ENCODE measurements at regions not wholly inside any gene's neighbourhood (a gene's known extent, or its start where the extent isn't known, plus 50 kb on each side); places are given as distances from the start of the nearest gene placed in this dataset.
"Not testable (repeated sequence)": the region's sequence is repeated elsewhere in the genome, so short reads cannot be mapped to it uniquely, and the experiment has no call there.

- ChIA-PET POLR2A (no interaction called here), CTCF (no interaction called here), RAD21 (ENCODE audit: low non-redundant PET in 1 of 2, low total read pairs in 2 of 2, uncharacterized antibody in 2 of 2, unreplicated experiment in 2 of 2) (no interaction called here)
- no peaks in the 10 kb centered on the region; a peak in 1 of 4 replicates for H3K9me3 ChIP-seq (ENCODE audit: control insufficient read depth in 1 of 2, insufficient read depth in 1 of 2, low read depth in 1 of 2, low read length in 2 of 2)
- no peak overlapping the region for H2AFZ ChIP-seq (ENCODE audit: low read depth, low read length, poor library complexity, severe bottlenecking)
- TF ChIP-seq, protein P1, sequence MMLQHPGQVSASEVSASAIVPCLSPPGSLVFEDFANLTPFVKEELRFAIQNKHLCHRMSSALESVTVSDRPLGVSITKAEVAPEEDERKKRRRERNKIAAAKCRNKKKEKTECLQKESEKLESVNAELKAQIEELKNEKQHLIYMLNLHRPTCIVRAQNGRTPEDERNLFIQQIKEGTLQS (IDR thresholded peaks at IDR 0.05), result no peak
- TF ChIP-seq EGR1 (IDR thresholded peaks at IDR 0.05; ENCODE audit: low read depth), result no peak
- no peak for TF ChIP-seq SIN3A (IDR thresholded peaks at IDR 0.05; ENCODE audit: low read depth)
- no peak for TF ChIP-seq CBX3 (IDR thresholded peaks at IDR 0.05; ENCODE audit: low read depth)
- no peak for TF ChIP-seq SRF (IDR thresholded peaks at IDR 0.05; ENCODE audit: low read depth)
- TF ChIP-seq REST (IDR thresholded peaks at IDR 0.05; ENCODE audit: low read depth), result no peak
- TF ChIP-seq FOSL1 (IDR thresholded peaks at IDR 0.05; ENCODE audit: low read depth), result no peak
- TF ChIP-seq ZFX (IDR thresholded peaks at IDR 0.05), result no peak
- no peak for TF ChIP-seq SP1 (IDR thresholded peaks at IDR 0.05; ENCODE audit: low read depth)
- no peak for TF ChIP-seq POLR2AphosphoS5 (IDR thresholded peaks at IDR 0.05; ENCODE audit: low read depth, low read length)
- TF ChIP-seq ZBTB33 (IDR thresholded peaks at IDR 0.05; ENCODE audit: extremely low read depth, insufficient replicate concordance, low read length), result no peak
- no peak for DNase-seq (ENCODE audit: low read depth, low spot score)
- H3K79me2 ChIP-seq (ENCODE audit: insufficient read depth, low read length), result no peaks in the 10 kb centered on the region
- no peaks in the 10 kb centered on the region for H3K36me3 ChIP-seq (ENCODE audit: control insufficient read depth in 1 of 2, insufficient read depth in 2 of 2, low read length in 2 of 2)
- H3K27me3 ChIP-seq (ENCODE audit: insufficient read depth, low read length), result no peaks in the 10 kb centered on the region
- no peak overlapping the region for H3K9ac ChIP-seq (ENCODE audit: low read length)
- no peaks in the 10 kb centered on the region for H3K4me1 ChIP-seq (ENCODE audit: control insufficient read depth in 1 of 2, insufficient read depth in 2 of 2, low read length in 2 of 2)
- ATAC-seq, result no peak
- H3K4me2 ChIP-seq (ENCODE audit: low read length), result no peak overlapping the region
- H3K9me2 ChIP-seq (ENCODE audit: insufficient read depth), result no peaks in the 10 kb centered on the region
- no peak overlapping the region for H3K27ac ChIP-seq (ENCODE audit: low read depth, low read length)
- H4K20me1 ChIP-seq (ENCODE audit: insufficient read depth), result no peaks in the 10 kb centered on the region
- no peak overlapping the region for H3K4me3 ChIP-seq (replicated peaks in 1 of 2; ENCODE audit: low read depth in 1 of 2, low read length in 2 of 2)
- no TSS peak for BruUV-seq (replicated peaks)
- intact Hi-C loops (cut with micrococcal nuclease), result no loop called here
Measured at GRCh38 chr5:155711882-155712281, 615.1 kb upstream of the SGCD start.

DNA sequence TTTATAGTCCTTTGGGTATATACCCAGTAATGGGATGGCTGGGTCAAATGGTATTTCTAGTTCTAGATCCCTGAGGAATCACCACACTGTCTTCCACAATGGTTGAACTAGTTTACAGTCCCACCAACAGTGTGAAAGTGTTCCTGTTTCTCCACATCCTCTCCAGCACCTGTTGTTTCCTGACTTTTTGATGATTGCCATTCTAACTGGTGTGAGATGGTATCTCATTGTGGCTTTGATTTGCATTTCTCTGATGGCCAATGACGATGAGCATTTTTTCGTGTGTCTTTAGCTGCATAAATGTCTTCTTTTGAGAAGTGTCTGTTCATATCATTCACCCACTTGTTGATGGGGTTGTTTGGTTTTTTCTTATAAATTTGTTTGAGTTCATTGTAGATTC lies 612.5 kb upstream of the SGCD start:
- H3K4me3 ChIP-seq (replicated peaks in 1 of 2; ENCODE audit: low read depth in 1 of 2, low read length in 2 of 2); H3K9me3 ChIP-seq (ENCODE audit: control insufficient read depth in 1 of 2, insufficient read depth in 1 of 2, low read depth in 1 of 2, low read length in 2 of 2); H2AFZ ChIP-seq (ENCODE audit: low read depth, low read length, poor library complexity, severe bottlenecking); H4K20me1 ChIP-seq (ENCODE audit: insufficient read depth); RAD21 ChIA-PET (ENCODE audit: low non-redundant PET in 1 of 2, low total read pairs in 2 of 2, uncharacterized antibody in 2 of 2, unreplicated experiment in 2 of 2); H3K4me2 ChIP-seq (ENCODE audit: low read length); H3K9me2 ChIP-seq (ENCODE audit: insufficient read depth); ATAC-seq; H3K9ac ChIP-seq (ENCODE audit: low read length); intact Hi-C loops (cut with micrococcal nuclease); H3K27me3 ChIP-seq (ENCODE audit: insufficient read depth, low read length); H3K27ac ChIP-seq (ENCODE audit: low read depth, low read length); CTCF ChIA-PET; H3K4me1 ChIP-seq (ENCODE audit: control insufficient read depth in 1 of 2, insufficient read depth in 2 of 2, low read length in 2 of 2); BruUV-seq (replicated peaks); H3K36me3 ChIP-seq (ENCODE audit: control insufficient read depth in 1 of 2, insufficient read depth in 2 of 2, low read length in 2 of 2); POLR2A ChIA-PET; H3K79me2 ChIP-seq (ENCODE audit: insufficient read depth, low read length); DNase-seq (ENCODE audit: low read depth, low spot score): not testable (repeated sequence)
